Urinary bladder (tissue), 3 donors: ENCODE measurements at regions not wholly inside any gene's neighbourhood (a gene's known extent, or its start where the extent isn't known, plus 50 kb on each side); places are given as distances from the start of the nearest gene placed in this dataset.
"Not testable (repeated sequence)": the region's sequence is repeated elsewhere in the genome, so short reads cannot be mapped to it uniquely, and the experiment has no call there.

Experiments
- DNase-seq: peaks from one replicate; pipeline ENCODE4 v3.0.0-alpha.2; 2015; ENCODE audit errors: extremely low spot score
- H3K27ac ChIP-seq: one replicate; pipeline ENCODE4 v1.5.1; 2013; ENCODE audit warnings: low read depth, mild to moderate bottlenecking, moderate library complexity
- H3K36me3 ChIP-seq: one replicate; pipeline ENCODE4 v1.6.1; 2013; ENCODE audit warnings: mild to moderate bottlenecking, moderate library complexity; ENCODE audit not compliant: insufficient read depth
- H3K4me1 ChIP-seq: one replicate; pipeline ENCODE4 v1.6.1; 2013; ENCODE audit warnings: mild to moderate bottlenecking, moderate library complexity; ENCODE audit not compliant: insufficient read depth
- H3K4me3 ChIP-seq: one replicate; pipeline ENCODE4 v1.5.1; 2013; ENCODE audit warnings: low read depth, low read length
- WGBS: extraction: QIAGEN DNeasy Blood & Tissue Kit; methylation state at CpG from one replicate; pipeline ENCODE4 v1.1.7; 2013; 5-methylcytosine and 5-hydroxymethylcytosine counted together
- donor health status: healthy with polysubstance abuse.
- donor health status: healthy.

- 78% methylated on average over 3 of the region's 3 CpGs for WGBS
- Histone ChIP-seq H3K4me1 (no peaks in the 10 kb centered on the region), H3K27ac (no peak overlapping the region), H3K4me3 (no peak overlapping the region), H3K36me3 (no peaks in the 10 kb centered on the region)
- no peak for DNase-seq
These were observed 197.8 kb upstream of the HMCN1 start for GRCh38 chr1:185536165-185536920.

- Histone ChIP-seq H3K27ac (no peak overlapping the region), H3K4me1 (no peaks in the 10 kb centered on the region), H3K36me3 (no peaks in the 10 kb centered on the region), H3K4me3 (no peak overlapping the region)
- 91% methylated on average over 2 of the region's 2 CpGs for WGBS
- no peak for DNase-seq
These were observed 198.6 kb upstream of the HMCN1 start for GRCh38 chr1:185535621-185536020.

GRCh38 chr1:185534801-185535200 lies 199.4 kb upstream of the HMCN1 start:
- Histone ChIP-seq H3K36me3 (no peaks in the 10 kb centered on the region), H3K27ac (no peak overlapping the region), H3K4me1 (no peaks in the 10 kb centered on the region), H3K4me3 (no peak overlapping the region)
- WGBS, result 64% methylated on average over 6 of the region's 6 CpGs
- DNase-seq, result no peak

- H3K27ac ChIP-seq, result no peak overlapping the region
- no peaks in the 10 kb centered on the region for H3K36me3 ChIP-seq
- WGBS, result 52% methylated on average over 4 of the region's 4 CpGs
- DNase-seq, result no peak
- no peak overlapping the region for H3K4me3 ChIP-seq
- no peaks in the 10 kb centered on the region for H3K4me1 ChIP-seq
These were observed 200.6 kb upstream of the HMCN1 start for GRCh38 chr1:185533596-185533995.

GRCh38 chr1:185532856-185533255 lies 201.3 kb upstream of the HMCN1 start:
- no peak for DNase-seq
- no peak overlapping the region for H3K4me3 ChIP-seq
- H3K27ac ChIP-seq, result no peak overlapping the region
- H3K36me3 ChIP-seq, result no peaks in the 10 kb centered on the region
- H3K4me1 ChIP-seq, result no peaks in the 10 kb centered on the region

GRCh38 chr1:185531838-185532237 lies 202.4 kb upstream of the HMCN1 start:
- 89% methylated on average over 4 of the region's 4 CpGs for WGBS
- DNase-seq, result no peak
- Histone ChIP-seq H3K4me1 (no peaks in the 10 kb centered on the region), H3K36me3 (no peaks in the 10 kb centered on the region), H3K27ac (no peak overlapping the region), H3K4me3 (no peak overlapping the region)

GRCh38 chr1:185530215-185530614 lies 204.0 kb upstream of the HMCN1 start:
- Histone ChIP-seq H3K27ac (no peak overlapping the region), H3K4me1 (no peaks in the 10 kb centered on the region), H3K4me3 (no peak overlapping the region), H3K36me3 (no peaks in the 10 kb centered on the region)
- WGBS, result 78% methylated on average over 3 of the region's 3 CpGs
- no peak for DNase-seq

- no peak overlapping the region for H3K4me3 ChIP-seq
- H3K27ac ChIP-seq, result no peak overlapping the region
- H3K4me1 ChIP-seq, result no peaks in the 10 kb centered on the region
- WGBS, result 89% methylated on average over 3 of the region's 3 CpGs
- H3K36me3 ChIP-seq, result no peaks in the 10 kb centered on the region
- DNase-seq, result no peak
These were observed 204.5 kb upstream of the HMCN1 start for GRCh38 chr1:185529673-185530072.

GRCh38 chr1:185528084-185528676 lies 206.0 kb upstream of the HMCN1 start:
- no peak for DNase-seq
- Histone ChIP-seq H3K4me1 (no peaks in the 10 kb centered on the region), H3K4me3 (no peak overlapping the region), H3K27ac (no peak overlapping the region), H3K36me3 (no peaks in the 10 kb centered on the region)
- WGBS, result 85% methylated on average over 4 of the region's 4 CpGs

GRCh38 chr1:185526344-185527307 lies 207.6 kb upstream of the HMCN1 start:
- Histone ChIP-seq H3K4me3 (no peak overlapping the region), H3K36me3 (no peaks in the 10 kb centered on the region), H3K4me1 (no peaks in the 10 kb centered on the region), H3K27ac (no peak overlapping the region)
- DNase-seq, result no peak
- 87% methylated on average over 1 of the region's 1 CpG for WGBS

GRCh38 chr1:185520188-185520920 lies 203.3 kb upstream of the IVNS1ABP start:
- Histone ChIP-seq H3K27ac (no peak overlapping the region), H3K4me3 (no peak overlapping the region), H3K36me3 (no peaks in the 10 kb centered on the region), H3K4me1 (no peaks in the 10 kb centered on the region)
- WGBS, result 80% methylated on average over 2 of the region's 2 CpGs
- DNase-seq, result no peak

GRCh38 chr1:185517808-185518419 lies 200.9 kb upstream of the IVNS1ABP start:
- no peak for DNase-seq
- Histone ChIP-seq H3K27ac (no peak overlapping the region), H3K4me1 (no peaks in the 10 kb centered on the region), H3K4me3 (no peak overlapping the region), H3K36me3 (no peaks in the 10 kb centered on the region)
- WGBS, result 45% methylated on average over 2 of the region's 2 CpGs

- H3K36me3 ChIP-seq, H3K4me1 ChIP-seq, H3K27ac ChIP-seq, DNase-seq, H3K4me3 ChIP-seq: not testable (repeated sequence)
- 92% methylated on average over 2 of the region's 2 CpGs for WGBS
These were observed 200.3 kb upstream of the IVNS1ABP start for GRCh38 chr1:185517301-185517700.
